ENCODE measurements at regions not wholly inside any gene's neighbourhood (a gene's known extent, or its start where the extent isn't known, plus 50 kb on each side); places are given as distances from the start of the nearest gene placed in this dataset.

DNA sequence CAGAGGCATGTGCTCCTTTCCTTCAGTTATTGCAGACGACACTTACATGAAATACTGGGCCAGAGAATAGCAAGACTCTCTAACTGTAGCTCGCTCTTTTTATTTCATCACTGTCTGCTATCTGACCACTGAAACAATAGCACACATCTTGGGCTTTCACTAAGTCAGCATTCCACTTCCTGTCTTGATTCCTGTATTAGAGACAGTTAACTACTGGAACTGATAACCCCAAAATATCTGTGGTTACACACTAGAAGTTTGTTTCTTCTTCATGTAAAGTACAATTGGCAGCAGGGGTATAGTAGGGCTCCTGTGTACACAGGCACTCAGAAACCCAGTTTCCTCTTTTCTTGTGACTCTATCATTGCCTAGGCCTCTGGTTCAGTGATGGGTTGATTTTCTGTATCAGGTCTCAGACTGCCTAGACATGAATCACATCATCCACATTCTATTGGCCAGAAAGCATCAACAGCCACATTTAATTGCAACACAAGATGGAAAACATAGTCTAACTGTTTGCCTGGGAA, 230.2 kb upstream of the CD96 start:
- DNase-seq, result no peak

- no peak for DNase-seq
Measured at GRCh38 chr3:111314181-111314873, 227.7 kb upstream of the CD96 start.

DNA sequence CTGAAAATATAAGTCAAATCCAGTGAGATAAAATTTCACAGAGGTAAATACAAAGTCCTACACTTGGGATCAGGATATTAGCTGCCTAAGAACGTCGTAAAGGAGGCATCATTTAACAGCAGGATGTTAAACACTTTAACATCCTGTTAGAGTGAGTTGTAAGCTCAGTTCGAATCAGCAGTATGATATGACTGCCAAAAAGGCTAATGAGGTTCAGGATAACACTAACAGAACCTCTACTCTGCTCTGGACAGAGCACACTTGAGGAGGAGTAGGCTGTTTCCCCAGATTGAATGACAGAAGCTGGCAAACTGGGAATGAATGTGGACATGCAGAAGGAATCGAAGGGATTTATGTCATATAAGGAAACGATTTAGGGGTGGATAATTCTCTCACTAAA, 227.1 kb upstream of the CD96 start:
- DNase-seq, result no peak

DNA sequence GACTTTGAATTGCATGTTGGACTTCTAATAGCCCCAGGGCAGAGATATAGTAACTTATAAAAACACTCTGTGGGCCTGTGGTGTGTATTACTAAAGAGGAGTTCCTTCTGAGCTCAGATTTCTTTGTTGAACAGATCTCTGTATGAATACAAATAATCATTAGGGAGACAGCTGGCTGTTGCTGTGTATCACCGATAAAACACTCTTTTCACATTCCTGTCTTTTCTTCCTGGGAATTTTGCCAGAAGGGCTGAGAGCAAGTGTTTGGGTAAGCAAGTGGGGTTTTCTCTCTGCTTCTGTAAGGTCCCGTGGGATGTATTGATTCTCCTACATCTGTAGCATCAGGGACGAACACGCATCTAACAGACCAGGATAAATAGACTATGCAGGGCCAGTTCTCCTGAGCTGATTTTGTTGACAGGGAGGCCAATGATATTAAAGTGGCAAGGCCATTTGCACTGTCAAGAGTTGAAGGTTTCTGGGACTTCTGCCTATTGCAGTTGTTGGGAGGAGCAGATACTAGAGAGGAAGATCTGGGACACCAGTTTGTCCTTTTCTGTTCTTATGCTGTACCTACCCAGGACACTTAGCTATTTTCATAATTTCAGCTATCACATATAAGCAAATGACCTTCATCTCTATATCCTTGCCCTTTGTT, 225.9 kb upstream of the CD96 start:
- DNase-seq, result no peak

- DNase-seq, result no peak
Measured at GRCh38 chr3:111318289-111318688, 223.7 kb upstream of the CD96 start.

DNA sequence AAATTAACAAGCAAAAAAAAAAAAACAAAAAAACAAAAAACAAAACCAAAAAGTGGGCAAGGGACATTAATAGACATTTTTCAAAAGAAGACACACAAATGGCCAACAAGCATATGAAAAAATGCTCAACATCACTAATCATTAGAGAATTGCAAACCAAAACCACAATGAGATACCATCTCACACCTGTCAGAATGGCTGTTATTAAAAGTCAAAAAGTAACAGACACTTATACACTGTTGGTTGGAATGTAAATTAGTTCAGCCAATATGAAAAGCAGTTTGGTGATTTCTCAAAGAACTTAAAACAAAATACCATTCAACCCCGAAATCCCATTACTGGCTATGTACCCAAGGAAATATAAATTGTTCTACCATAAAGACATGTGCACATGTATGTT, 222.4 kb upstream of the CD96 start:
- no peak for DNase-seq

DNA sequence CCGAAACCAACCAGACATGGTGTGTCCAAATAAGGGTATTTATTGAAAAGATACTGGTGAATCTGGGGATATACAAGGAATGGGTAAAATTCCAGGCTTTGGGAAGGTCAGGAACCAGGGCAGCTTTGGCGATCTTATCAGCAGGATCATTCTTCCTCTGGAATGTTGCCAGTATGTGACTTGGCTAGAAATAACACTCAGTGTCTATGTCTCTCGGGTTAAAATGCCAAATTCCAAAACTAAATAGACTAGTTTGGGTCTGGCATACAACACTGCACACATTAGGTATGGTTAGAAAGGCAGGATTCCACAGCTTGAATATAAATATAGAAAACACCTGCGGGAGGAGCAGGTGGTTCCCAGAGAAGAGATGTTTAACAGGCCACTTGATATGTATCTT, 220.2 kb upstream of the CD96 start:
- no peak for DNase-seq

DNA sequence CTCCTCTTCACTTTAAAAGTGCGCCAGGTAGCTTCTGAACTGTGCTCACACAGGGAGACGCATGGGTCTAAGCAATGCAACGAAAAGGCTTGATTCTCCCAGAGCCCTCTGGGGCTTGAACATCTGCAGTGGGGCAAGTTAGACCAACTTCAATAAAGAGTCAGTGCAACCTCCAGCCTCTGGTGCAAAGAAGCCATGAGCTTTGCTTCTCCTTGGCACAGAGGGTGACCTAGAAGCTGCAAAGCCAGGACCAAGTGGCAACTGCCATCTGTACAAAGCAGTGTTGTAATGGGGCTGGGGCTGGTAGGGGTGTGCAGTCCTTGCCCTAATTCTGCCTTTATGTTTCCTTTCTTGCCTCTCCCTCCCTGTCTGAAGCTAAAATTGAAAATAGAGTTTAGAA, 219.0 kb upstream of the CD96 start:
- no peak for DNase-seq

- no peak for DNase-seq
Measured at GRCh38 chr3:111324151-111324550, 217.8 kb upstream of the CD96 start.

DNA sequence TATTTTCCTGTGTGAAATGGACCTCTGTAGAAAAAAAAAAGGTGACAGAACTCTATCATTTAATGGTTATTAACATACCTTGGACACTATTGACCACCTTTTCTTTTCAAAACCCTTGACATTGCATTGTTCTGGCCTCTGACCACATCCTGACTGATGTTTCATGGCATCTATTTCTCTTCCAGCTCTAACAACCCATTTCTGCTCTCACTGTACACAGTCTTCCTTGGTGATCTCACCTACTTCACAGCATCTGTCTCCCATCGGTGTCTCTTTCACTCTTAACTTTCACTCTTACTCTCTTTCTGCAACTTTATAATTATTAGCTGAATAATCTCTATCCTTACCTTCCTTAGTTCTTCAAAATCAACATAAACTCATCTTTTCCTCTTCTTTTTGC, 217.4 kb upstream of the CD96 start:
- no peak for DNase-seq

GRCh38 chr3:111325160-111325718, 216.8 kb upstream of the CD96 start:
- DNase-seq, result no peak

DNA sequence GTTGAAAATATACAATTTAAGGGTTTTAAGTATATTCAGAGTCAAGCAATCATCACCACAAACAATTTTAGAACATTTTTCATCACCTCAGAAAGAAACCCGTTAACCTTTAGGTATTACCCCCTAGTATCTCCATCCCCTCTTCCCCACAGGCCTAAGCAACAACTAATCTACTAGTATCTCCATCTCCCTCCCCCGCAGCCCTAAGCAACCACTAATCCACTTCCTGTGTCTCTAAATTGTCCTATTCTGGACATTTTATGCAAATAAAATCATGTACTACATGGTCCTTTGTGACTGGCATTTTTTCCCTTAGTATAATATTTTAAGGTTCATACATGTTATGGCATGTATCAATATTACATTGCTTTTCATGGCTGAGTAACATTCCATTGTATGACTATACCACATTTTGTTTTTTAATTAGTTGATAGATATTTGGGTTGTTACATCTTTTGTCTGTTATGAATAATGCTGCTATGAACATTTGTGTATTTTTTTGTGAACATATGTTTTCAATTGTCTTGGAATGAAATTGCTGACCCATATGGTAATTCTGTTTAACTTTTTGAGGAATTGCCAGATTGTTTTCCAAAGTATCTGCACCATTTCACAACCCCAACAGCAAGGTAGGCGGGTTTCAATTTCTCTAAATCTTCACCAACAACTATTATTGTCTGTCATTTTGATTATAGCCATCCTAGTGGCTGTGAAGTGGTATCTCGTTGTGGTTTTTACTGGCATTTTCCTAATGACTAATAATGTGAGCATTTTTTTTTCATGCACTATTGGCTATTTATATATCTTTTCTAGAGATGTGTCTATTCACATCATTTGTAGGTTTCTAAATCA, 215.6 kb upstream of the CD96 start:
- no peak for DNase-seq

GRCh38 chr3:111331306-111331705, 210.7 kb upstream of the CD96 start:
- DNase-seq, result no peak

DNA sequence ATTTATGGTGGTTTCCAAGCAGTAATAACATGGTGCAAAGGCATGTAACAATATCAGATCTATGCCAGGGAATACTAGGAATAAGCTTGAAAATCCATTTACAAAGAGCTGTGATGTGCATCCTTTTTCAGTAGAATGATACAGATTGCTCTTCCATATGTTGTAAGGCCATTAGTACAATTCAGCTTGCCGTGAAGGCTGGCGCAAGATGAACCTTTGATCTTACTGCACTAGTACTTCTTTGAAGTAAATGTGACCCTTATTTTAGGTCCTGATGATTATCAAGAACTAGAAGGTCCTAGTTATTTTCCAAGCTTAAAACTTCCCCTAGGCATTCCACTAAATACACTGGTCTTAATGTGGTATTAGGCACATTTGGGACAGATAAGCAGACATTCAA, 210.1 kb upstream of the CD96 start:
- DNase-seq, result no peak

- DNase-seq, result no peak
Measured at GRCh38 chr3:111332488-111333080, 209.4 kb upstream of the CD96 start.

DNA sequence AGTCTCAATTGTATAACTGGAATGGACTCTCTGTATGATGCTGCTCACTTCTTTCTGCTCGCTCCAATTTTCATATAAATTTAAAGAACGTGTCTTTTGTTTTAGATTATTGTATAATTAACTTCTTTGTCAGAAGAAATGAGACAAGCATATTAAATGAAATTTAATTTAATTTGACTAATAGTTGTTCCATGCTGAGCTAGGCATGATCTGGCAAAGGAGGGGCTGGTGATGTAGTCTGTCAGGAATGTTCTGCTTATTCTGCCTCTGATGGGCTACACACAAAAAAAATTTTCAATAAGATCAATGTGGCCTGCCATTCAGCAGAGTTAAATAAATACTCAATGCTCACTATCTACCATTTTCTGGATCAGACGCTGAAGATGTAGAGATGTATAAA, 208.4 kb upstream of the CD96 start:
- DNase-seq, result no peak

DNA sequence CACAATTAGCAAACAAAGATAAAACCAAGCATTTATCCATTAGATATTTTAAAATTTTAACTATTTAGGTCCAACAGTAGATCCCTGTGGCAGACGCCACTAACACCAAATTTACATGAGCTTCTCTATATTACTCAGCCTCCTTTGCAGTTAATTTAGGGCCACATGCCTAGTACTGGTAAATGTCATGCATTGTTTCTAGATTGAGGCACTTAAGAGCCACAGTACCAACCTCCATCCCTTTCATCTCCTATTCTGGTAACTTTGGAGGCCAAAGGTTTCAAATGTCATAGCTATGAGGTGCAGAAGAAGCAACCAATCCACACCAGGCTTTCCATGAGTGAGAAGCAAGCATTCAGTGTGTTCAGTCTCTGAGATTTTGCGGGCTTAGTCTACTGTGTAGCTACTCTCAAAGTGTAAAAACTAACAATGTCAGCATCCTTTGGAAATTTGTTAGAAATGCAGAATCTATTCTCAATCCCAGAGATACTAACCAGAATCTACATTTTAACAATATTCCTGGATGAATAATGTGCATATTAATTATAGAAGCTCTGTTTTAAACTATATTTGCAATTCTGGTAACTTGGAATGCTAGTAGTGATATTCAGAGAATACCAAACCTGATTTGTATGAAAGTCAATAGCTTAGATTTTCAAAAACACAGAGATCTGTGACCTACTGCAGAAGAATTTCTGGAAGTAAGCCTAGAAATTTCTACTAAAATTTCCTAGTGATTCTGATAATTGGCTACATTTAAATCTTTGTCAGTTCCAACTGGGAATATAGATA, 206.3 kb upstream of the CD96 start:
- DNase-seq, result no peak

DNA sequence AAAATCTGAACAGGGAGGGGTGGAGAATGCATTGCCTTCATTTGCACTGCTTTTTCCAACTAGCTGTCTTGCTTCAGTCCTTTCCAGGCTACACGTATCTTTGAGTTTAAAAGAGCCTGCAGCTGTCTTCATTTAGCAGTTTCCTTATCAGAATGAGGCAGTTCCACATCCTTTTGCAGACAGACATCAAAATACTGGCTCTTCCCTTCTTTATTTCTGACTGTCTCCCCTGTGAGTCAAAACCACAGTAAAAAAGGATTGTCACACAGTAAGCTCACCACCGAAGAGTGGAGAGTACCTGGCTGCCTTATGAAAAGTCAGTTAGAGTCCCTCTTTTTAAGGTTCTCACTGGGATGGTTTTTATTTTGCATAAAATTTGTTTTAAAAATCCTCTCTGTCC, 205.5 kb upstream of the CD96 start:
- no peak for DNase-seq

DNA sequence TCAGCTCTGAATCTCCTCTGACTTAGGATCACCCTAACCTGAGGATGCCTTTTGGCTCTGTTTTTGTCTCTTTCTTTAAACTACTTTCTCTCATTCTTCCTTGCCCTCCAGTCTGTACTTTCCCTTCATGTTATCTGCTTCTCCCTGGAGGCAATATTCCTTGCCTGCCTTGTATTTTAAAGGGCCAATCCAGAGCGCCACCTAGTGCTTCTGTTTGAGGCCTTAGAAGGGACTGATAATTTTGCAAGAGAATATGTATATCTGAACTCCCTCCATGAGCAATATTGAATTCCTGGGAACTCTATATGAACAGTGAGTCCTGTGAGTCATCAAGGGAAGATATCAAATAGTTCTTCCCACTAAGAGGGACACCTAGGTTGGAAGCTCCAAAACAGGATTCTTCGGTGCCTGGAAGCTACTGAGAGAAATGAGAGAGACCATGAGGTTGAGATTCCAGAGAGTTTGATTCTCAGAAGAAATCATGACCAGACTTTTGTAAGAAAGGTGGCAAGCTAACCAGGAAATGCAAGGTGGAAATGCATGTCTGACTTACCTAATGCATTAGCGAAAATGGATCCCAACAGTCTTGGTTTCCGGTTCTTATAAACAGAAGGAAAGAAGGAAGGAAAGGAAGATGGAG, 203.8 kb upstream of the CD96 start:
- DNase-seq, result no peak

- DNase-seq, result no peak
Measured at GRCh38 chr3:111339017-111339416, 203.0 kb upstream of the CD96 start.

GRCh38 chr3:111351334-111351733, 190.7 kb upstream of the CD96 start:
- DNase-seq, result no peak

Data from skin of body (tissue), 1 donor.